Nephron progenitor cell (in vitro differentiated cells): ENCODE measurements at regions not wholly inside any gene's neighbourhood (a gene's known extent, or its start where the extent isn't known, plus 50 kb on each side); places are given as distances from the start of the nearest gene placed in this dataset.

Experiments
- DNase-seq: peaks from one replicate; pipeline ENCODE4 v3.0.0; 2021
- H3K27ac Mint-ChIP-seq: 2 replicates; pipeline ENCODE4 v1.8.0; 2021; ENCODE audit warnings: mild to moderate bottlenecking, moderate library complexity, mixed read lengths
- H3K27me3 Mint-ChIP-seq: 2 replicates; pipeline ENCODE4 v1.8.0; 2021; ENCODE audit warnings: mild to moderate bottlenecking, low read depth, mixed read lengths; ENCODE audit not compliant: poor library complexity
- H3K36me3 Mint-ChIP-seq: 2 replicates; pipeline ENCODE4 v1.8.0; 2021; ENCODE audit warnings: low read depth, mixed read lengths
- H3K4me1 Mint-ChIP-seq: 2 replicates; pipeline ENCODE4 v1.8.0; 2021; ENCODE audit warnings: mixed read lengths
- H3K4me3 Mint-ChIP-seq: 2 replicates; pipeline ENCODE4 v1.8.0; 2021; ENCODE audit warnings: mild to moderate bottlenecking, moderate library complexity, mixed read lengths
- H3K9me3 Mint-ChIP-seq: 2 replicates; pipeline ENCODE4 v1.8.0; 2021; ENCODE audit warnings: mild to moderate bottlenecking, moderate library complexity, mixed read lengths
- TF ChIP-seq, protein P1 (sequence below): fragments of 200-600 bp; sonication (generic); IDR thresholded peaks from 2 replicates; pipeline ENCODE4 v1.5.0; 2021; ENCODE audit warnings: antibody characterized with exemption

GRCh38 chr3:7875925-7876324 lies 625.7 kb upstream of the LMCD1 start:
- peaks cover 8% of the 10 kb centered on the region for H3K4me1 Mint-ChIP-seq
- H3K27ac Mint-ChIP-seq = no peak overlapping the region
- no peak for DNase-seq
- no peaks in the 10 kb centered on the region for H3K36me3 Mint-ChIP-seq
- TF ChIP-seq, protein P1, sequence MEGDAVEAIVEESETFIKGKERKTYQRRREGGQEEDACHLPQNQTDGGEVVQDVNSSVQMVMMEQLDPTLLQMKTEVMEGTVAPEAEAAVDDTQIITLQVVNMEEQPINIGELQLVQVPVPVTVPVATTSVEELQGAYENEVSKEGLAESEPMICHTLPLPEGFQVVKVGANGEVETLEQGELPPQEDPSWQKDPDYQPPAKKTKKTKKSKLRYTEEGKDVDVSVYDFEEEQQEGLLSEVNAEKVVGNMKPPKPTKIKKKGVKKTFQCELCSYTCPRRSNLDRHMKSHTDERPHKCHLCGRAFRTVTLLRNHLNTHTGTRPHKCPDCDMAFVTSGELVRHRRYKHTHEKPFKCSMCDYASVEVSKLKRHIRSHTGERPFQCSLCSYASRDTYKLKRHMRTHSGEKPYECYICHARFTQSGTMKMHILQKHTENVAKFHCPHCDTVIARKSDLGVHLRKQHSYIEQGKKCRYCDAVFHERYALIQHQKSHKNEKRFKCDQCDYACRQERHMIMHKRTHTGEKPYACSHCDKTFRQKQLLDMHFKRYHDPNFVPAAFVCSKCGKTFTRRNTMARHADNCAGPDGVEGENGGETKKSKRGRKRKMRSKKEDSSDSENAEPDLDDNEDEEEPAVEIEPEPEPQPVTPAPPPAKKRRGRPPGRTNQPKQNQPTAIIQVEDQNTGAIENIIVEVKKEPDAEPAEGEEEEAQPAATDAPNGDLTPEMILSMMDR = no peak
- no peaks in the 10 kb centered on the region for H3K9me3 Mint-ChIP-seq
- H3K27me3 Mint-ChIP-seq = no peaks in the 10 kb centered on the region
- H3K4me3 Mint-ChIP-seq = no peak overlapping the region

GRCh38 chr3:7876741-7877297 lies 624.8 kb upstream of the LMCD1 start:
- Mint-ChIP-seq H3K36me3 (no peaks in the 10 kb centered on the region), H3K4me1 (peaks cover 8% of the 10 kb centered on the region), H3K9me3 (no peaks in the 10 kb centered on the region), H3K27me3 (no peaks in the 10 kb centered on the region), H3K27ac (peak overlapping the region; percentile 95), H3K4me3 (no peak overlapping the region)
- TF ChIP-seq, protein P1 = no peak
- DNase-seq = no peak

GRCh38 chr3:7877312-7877711 lies 624.3 kb upstream of the LMCD1 start:
- Mint-ChIP-seq H3K9me3 (no peaks in the 10 kb centered on the region), H3K27me3 (no peaks in the 10 kb centered on the region), H3K4me3 (no peak overlapping the region), H3K27ac (no peak overlapping the region), H3K4me1 (peaks cover 8% of the 10 kb centered on the region), H3K36me3 (no peaks in the 10 kb centered on the region)
- no peak for DNase-seq
- TF ChIP-seq, protein P1 = no peak

GRCh38 chr3:7879572-7879971 lies 622.1 kb upstream of the LMCD1 start:
- Mint-ChIP-seq H3K27ac (no peak overlapping the region), H3K36me3 (no peaks in the 10 kb centered on the region), H3K4me3 (no peak overlapping the region), H3K4me1 (peaks cover 8% of the 10 kb centered on the region), H3K27me3 (no peaks in the 10 kb centered on the region), H3K9me3 (peaks cover 2% of the 10 kb centered on the region)
- DNase-seq = no peak
- TF ChIP-seq, protein P1 = no peak

GRCh38 chr3:7881946-7882345 lies 619.7 kb upstream of the LMCD1 start:
- Mint-ChIP-seq H3K27ac (no peak overlapping the region), H3K4me1 (peaks cover 2% of the 10 kb centered on the region), H3K4me3 (no peak overlapping the region), H3K27me3 (peaks cover 3% of the 10 kb centered on the region), H3K9me3 (peaks cover 20% of the 10 kb centered on the region), H3K36me3 (no peaks in the 10 kb centered on the region)
- no peak for DNase-seq
- TF ChIP-seq, protein P1 = no peak

DNA sequence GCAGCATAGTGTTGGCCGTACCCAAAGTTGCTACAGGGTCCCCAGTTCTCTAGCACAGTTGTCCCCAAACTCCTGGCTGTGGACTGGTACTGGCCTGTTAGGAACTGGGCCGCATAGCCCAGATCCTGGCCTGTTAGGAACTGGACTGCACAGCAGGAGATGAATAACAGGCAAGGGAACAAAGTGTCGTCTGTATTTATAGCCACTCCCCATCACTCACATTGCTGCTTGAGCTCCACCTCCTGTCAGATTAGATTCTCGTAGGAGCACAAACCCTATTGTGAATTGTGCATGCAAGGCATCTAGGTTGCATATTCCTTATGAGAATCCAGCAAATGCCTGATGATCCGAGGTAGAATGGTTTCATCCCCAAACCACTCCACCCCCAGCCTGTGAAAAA lies 604.0 kb upstream of the LMCD1 start:
- Mint-ChIP-seq H3K9me3 (peaks cover 5% of the 10 kb centered on the region), H3K27ac (no peak overlapping the region), H3K36me3 (no peaks in the 10 kb centered on the region), H3K27me3 (peaks cover 4% of the 10 kb centered on the region), H3K4me1 (no peaks in the 10 kb centered on the region), H3K4me3 (no peak overlapping the region)
- DNase-seq = no peak
- TF ChIP-seq, protein P1 = no peak
